ENCODE measurements at regions not wholly inside any gene's neighbourhood (a gene's known extent, or its start where the extent isn't known, plus 50 kb on each side); places are given as distances from the start of the nearest gene placed in this dataset.
"Not testable (repeated sequence)": the region's sequence is repeated elsewhere in the genome, so short reads cannot be mapped to it uniquely, and the experiment has no call there.

DNA sequence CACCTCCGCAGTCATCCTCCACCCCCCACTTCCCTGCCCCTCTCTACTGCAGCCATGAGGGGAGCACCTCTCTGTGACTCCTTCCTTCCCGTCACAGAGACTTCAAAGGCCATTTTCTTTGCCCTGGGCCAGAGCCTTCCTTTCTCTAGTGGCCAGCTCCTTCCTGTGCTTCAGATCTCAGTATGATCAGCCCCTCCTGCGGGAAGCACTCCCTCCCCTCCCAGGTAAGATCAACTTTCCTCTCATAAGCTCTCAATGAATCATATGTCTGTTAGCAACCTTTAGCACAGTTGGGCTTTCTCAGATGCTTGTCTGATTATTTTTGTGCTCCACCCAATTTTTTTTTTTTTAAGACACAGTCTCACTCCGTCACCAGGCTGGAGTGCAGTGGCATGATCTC is 241.0 kb upstream of the PRSS1 start:
- TF ChIP-seq, protein P1, sequence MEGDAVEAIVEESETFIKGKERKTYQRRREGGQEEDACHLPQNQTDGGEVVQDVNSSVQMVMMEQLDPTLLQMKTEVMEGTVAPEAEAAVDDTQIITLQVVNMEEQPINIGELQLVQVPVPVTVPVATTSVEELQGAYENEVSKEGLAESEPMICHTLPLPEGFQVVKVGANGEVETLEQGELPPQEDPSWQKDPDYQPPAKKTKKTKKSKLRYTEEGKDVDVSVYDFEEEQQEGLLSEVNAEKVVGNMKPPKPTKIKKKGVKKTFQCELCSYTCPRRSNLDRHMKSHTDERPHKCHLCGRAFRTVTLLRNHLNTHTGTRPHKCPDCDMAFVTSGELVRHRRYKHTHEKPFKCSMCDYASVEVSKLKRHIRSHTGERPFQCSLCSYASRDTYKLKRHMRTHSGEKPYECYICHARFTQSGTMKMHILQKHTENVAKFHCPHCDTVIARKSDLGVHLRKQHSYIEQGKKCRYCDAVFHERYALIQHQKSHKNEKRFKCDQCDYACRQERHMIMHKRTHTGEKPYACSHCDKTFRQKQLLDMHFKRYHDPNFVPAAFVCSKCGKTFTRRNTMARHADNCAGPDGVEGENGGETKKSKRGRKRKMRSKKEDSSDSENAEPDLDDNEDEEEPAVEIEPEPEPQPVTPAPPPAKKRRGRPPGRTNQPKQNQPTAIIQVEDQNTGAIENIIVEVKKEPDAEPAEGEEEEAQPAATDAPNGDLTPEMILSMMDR (IDR thresholded peaks at IDR 0.05): no peak
- no peak for TF ChIP-seq POLR2A (IDR thresholded peaks at IDR 0.05)
- no peaks in the 10 kb centered on the region for H3K9me3 ChIP-seq (replicated peaks in 1 of 3)
- 68 to 77% (median 73%) methylated on average over 4 of the region's 4 CpGs for WGBS, 4 donors
- H3K27ac ChIP-seq: no peak overlapping the region
- DNase-seq: no peak
- H3K4me3 ChIP-seq: no peak overlapping the region
- H3K27me3 ChIP-seq: no peaks in the 10 kb centered on the region
- H3K4me1 ChIP-seq (replicated peaks in 1 of 2): no peaks in the 10 kb centered on the region
- no peaks in the 10 kb centered on the region for H3K36me3 ChIP-seq (replicated peaks in 1 of 2)
- intact Hi-C loops (cut with DNase I): no loop called here

DNA sequence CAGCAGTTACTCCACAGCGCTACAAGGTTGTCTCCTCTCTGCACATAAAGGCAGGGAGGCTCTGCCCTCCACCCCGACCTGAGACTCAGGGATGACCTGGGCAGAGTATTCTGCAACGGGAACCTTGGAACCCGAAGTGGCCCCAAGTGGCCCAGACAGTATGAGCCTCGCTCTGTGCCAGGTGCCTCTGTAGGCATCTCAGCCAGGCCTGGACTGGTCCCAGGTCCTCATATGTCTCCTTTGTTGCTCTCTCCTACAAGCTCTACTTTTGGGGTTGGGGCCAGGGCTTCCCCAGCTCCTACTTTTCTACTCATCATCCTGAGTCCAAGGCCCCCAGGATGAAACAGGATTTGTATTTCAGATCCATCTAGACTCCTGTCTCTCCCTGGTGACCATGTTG is 241.5 kb upstream of the PRSS1 start:
- Histone ChIP-seq H3K9me3 (replicated peaks in 1 of 3) (no peaks in the 10 kb centered on the region), H3K4me3 (no peak overlapping the region), H3K36me3 (replicated peaks in 1 of 2) (no peaks in the 10 kb centered on the region), H3K27me3 (no peaks in the 10 kb centered on the region), H3K4me1 (replicated peaks in 1 of 2) (no peaks in the 10 kb centered on the region), H3K27ac (no peak overlapping the region)
- 81 to 89% (median 87%) methylated on average over 5 of the region's 5 CpGs for WGBS, 4 donors
- DNase-seq: no peak
- TF ChIP-seq POLR2A (IDR thresholded peaks at IDR 0.05): no peak
- TF ChIP-seq, protein P1 (IDR thresholded peaks at IDR 0.05): no peak
- intact Hi-C loops (cut with DNase I): no loop called here

DNA sequence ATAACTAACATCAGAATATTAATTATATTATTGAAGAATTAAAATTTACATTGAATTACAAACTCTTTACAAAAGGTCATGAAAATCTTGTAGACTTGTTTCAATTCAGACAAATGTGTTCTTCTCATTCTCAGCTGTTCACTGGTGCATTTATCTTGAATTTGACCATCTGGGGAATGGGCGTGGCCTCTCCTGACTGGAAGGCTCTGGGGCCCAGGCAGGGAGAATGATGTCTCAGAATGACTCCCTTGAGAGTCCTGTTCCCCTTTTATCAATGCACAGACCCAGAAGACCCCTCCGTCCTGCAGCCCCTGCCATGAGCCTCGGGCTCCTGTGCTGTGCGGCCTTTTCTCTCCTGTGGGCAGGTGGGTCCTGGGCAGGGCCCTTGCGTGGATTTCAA is 242.2 kb upstream of the PRSS1 start:
- H3K4me3 ChIP-seq; H3K4me1 ChIP-seq (replicated peaks in 1 of 2); H3K36me3 ChIP-seq (replicated peaks in 1 of 2); H3K27ac ChIP-seq; intact Hi-C loops (cut with DNase I); H3K27me3 ChIP-seq; DNase-seq; H3K9me3 ChIP-seq (replicated peaks in 1 of 3): not testable (repeated sequence)
- WGBS, 4 donors: 78 to 82% (median 80%) methylated on average over 5 of the region's 5 CpGs

DNA sequence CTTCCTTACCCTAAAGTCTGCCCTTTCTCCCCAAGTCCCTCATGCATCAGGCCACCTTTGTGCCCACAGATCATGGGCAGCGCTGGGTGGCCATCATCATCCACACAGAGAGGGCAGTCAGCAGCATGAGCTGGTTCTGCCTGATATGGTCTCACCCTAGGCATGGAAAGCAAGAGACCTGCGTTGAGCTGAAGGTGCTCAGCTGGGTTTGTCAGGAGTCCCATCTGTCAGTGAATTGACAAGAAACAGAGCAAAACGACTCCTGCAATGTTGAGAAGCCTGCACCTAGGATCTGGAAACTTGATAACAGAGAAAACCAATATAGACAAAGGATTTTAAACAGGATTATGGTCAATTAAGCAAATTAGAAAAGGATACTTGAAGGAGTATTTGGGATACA is 242.7 kb upstream of the PRSS1 start:
- no peak for DNase-seq
- Histone ChIP-seq H3K4me1 (replicated peaks in 1 of 2) (no peaks in the 10 kb centered on the region), H3K9me3 (replicated peaks in 1 of 3) (no peaks in the 10 kb centered on the region), H3K4me3 (no peak overlapping the region), H3K36me3 (replicated peaks in 1 of 2) (no peaks in the 10 kb centered on the region), H3K27ac (no peak overlapping the region), H3K27me3 (no peaks in the 10 kb centered on the region)
- TF ChIP-seq POLR2A (IDR thresholded peaks at IDR 0.05): no peak
- TF ChIP-seq, protein P1 (IDR thresholded peaks at IDR 0.05): no peak
- intact Hi-C loops (cut with DNase I): no loop called here
- WGBS, 4 donors: 63 to 75% (median 72%) methylated on average over 3 of the region's 3 CpGs

DNA sequence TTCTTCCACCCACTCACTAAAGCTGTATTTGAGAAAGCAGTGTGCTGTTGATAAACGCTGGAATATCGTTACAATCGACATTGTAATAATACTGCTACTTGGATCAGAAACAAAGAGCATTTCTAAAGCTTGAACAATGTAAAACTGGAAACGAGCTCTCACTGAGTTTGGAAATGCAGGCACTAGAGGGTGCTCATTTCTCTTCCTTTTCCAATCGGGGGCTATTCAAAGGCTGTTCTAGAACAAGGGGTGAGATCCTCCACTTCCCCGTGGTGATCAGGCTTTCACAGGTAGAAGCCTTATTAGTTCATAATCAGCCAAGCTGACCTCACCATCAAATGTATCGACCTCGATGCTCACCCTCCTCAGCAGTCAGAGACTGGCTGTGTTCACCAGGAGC is 245.3 kb upstream of the PRSS1 start:
- H3K36me3 ChIP-seq (replicated peaks in 1 of 2); H3K27ac ChIP-seq; intact Hi-C loops (cut with DNase I); H3K9me3 ChIP-seq (replicated peaks in 1 of 3); H3K4me3 ChIP-seq; H3K27me3 ChIP-seq; DNase-seq; H3K4me1 ChIP-seq (replicated peaks in 1 of 2): not testable (repeated sequence)
- 46 to 50% (median 48%) methylated on average over 8 of the region's 8 CpGs for WGBS, 4 donors
